GM10266 (cell line): ENCODE measurements at regions not wholly inside any gene's neighbourhood (a gene's known extent, or its start where the extent isn't known, plus 50 kb on each side); places are given as distances from the start of the nearest gene placed in this dataset.

ENCODE experiments used
- DNase-seq: peaks from one replicate; pipeline ENCODE4 v3.0.0; 2012; ENCODE audit errors: extremely low spot score
- TF ChIP-seq, protein P1 (sequence below): IDR thresholded peaks from 2 replicates; pipeline ENCODE4 v1.5.1; 2012; ENCODE audit warnings: mild to moderate bottlenecking, low read depth; ENCODE audit not compliant: control insufficient read depth, insufficient read depth; ENCODE audit errors: missing control alignments

DNA sequence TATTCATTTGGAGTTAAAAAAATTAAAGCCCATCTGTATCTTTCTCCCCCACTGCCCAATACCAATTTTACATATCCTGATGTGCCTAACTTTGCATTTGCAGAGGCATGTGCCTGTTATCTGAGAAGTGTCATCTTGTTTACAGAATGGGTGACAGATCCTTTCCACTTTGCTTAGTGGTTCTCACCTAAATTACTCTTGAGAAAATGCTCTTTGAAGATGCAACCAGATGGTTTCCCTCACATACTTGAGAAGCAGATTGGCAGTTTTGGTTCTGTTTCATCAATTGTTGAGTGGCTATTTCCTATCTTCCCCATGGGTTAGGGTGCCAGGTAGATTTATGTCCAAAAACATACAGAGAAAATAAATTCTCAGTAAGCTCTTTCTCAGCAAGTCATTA lies 1051.4 kb upstream of the ATXN7L3B start:
- TF ChIP-seq, protein P1, sequence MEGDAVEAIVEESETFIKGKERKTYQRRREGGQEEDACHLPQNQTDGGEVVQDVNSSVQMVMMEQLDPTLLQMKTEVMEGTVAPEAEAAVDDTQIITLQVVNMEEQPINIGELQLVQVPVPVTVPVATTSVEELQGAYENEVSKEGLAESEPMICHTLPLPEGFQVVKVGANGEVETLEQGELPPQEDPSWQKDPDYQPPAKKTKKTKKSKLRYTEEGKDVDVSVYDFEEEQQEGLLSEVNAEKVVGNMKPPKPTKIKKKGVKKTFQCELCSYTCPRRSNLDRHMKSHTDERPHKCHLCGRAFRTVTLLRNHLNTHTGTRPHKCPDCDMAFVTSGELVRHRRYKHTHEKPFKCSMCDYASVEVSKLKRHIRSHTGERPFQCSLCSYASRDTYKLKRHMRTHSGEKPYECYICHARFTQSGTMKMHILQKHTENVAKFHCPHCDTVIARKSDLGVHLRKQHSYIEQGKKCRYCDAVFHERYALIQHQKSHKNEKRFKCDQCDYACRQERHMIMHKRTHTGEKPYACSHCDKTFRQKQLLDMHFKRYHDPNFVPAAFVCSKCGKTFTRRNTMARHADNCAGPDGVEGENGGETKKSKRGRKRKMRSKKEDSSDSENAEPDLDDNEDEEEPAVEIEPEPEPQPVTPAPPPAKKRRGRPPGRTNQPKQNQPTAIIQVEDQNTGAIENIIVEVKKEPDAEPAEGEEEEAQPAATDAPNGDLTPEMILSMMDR = no peak
- no peak for DNase-seq

DNA sequence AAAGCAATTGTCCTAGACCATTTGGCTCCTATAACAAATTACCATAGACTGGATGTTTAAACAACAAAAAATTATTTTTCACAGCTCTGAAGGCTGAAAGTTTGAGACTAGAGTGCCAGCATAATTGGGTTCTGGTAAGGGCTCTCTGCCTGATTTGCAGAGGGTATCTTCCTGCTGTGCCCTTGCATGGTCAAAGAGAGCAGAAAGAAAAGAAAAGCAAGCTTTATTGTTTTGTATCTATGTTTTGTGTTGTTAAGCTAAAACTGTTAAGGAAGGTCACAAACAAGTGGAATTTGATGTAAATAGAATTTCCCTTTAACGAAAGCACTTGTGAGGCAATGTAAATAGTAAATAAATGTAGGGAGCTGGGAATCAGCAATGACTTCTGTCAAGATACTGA lies 1031.0 kb upstream of the ATXN7L3B start:
- TF ChIP-seq, protein P1 = no peak
- no peak for DNase-seq

DNA sequence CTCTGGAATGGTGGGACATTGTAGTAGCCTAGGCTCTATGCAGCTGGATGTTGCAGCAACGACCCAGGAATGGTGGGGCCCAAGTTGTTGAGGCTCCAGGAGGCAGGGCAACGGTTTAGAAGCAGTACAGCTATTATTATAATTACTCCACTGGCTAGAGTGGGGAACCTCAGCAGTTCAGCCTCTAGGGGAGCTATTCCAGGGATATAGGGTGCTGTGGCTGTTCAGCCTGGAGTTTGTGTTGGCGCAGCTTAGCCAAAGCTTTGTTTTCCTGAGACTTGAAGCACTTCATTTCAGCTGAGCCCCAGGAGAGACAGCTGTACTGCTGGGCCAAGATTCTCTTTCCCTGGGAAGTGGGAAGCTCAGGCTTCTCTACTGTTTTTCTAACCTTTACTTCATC lies 1023.0 kb upstream of the ATXN7L3B start:
- no peak for DNase-seq
- TF ChIP-seq, protein P1 = no peak

DNA sequence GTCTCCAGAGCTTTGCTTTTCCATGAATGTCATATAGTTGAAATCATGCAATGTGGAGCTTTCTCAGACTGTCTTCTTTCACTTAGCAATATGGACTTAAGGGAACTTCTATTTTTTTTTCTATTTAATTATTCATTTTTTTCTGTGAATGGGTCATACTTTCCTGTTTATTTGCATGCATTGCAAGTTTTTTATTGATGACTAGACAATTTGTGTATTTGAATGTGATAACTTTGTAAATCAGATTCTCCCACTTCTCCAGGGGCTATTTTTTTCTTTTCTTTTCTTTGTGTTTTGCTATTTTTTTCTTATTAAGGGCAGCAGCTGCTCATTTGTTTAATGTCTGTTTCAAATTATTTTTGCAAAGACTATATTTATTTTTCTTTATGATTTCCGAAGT lies 1019.8 kb upstream of the ATXN7L3B start:
- DNase-seq = no peak
- TF ChIP-seq, protein P1 = no peak

DNA sequence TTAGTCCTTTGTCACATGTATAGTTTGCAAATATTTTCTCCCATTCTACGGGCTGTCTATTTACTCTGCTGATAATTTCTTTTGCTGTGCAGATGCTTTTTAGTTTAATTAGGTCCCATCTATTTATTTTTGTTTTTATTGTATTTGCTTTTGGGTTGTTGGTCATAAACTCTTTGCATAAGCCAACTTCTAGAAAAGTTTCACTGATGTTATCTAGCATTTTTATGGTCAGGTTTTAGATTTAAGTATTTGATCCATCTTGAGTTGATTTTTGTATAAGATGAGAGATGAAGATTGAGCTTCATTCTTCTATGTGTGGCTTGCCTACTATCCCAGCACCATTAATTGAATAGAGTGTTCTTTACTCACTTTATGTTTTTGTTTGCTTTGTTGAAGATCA lies 1008.4 kb upstream of the ATXN7L3B start:
- DNase-seq = no peak
- TF ChIP-seq, protein P1 = no peak

DNA sequence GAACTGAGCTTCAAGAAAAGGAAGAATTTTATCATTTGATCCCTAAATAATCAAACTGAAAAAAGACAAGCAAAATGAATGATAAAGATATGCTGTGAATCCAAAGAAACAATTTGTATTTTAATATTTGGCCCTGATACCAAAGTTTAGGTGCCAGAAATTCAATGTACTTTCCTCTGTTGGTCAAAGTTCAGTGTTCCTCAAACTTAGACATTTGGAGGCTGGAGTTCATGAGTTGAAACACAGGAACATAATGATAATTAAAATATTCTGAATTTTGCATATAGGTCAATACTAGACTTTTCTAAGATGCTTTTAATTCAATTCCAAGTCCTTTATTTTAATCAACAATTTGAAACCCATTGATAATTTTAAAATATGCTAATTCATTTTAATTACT lies 1007.7 kb upstream of the ATXN7L3B start:
- no peak for DNase-seq
- TF ChIP-seq, protein P1 = no peak

DNA sequence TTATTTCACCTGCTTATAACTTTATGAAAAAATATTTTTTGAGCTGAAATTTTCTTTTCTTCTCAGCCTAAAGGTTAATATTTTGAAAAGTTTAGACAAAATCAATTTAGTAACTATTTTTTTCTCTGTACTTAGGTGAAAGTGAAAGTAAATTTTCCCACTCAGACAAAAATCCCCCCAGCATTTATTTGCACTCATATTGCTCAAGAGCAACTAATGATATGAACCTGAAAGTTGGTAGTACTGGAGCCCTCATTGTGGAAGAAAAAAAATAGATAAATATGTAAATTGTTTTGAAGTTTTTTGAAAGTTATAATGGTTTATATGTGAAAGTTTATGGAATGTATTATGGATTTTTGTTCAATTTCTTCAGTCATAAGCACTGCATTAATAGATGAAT lies 1005.9 kb upstream of the ATXN7L3B start:
- no peak for DNase-seq
- TF ChIP-seq, protein P1 = no peak

DNA sequence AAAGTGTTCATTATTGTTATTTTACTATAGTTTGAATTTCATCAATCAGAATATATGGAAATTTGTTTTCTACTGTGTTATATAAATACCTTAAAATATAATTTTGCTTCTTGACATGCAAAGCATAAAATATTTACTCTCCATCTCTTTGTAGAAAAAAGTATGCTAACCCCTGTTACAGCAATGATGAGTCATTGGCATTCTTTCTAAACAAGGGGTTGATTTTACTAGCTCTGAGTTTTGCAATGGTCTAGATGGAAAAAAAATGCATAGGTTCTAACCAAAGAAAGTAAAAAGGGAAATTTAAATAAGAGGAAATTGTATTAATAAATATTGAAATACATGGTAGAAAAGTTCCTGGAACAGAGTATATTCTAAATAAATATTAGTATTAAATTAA lies 990.2 kb upstream of the ATXN7L3B start:
- DNase-seq = no peak
- TF ChIP-seq, protein P1 = no peak
